22Rv1 (cell line): ENCODE measurements at regions not wholly inside any gene's neighbourhood (a gene's known extent, or its start where the extent isn't known, plus 50 kb on each side); places are given as distances from the start of the nearest gene placed in this dataset.

Experiments
- CTCF ChIP-seq: fragments of 450-650 bp; IDR thresholded peaks from 2 replicates; pipeline ENCODE4 v1.5.1; 2017; ENCODE audit warnings: mild to moderate bottlenecking
- ZFX ChIP-seq: fragments of 450-650 bp; IDR thresholded peaks from 2 replicates; pipeline ENCODE4 v1.6.1; 2017; ENCODE audit warnings: antibody characterized with exemption, borderline replicate concordance

GRCh38 chr12:66767536-66767935 lies 88.7 kb upstream of the GRIP1 start:
- TF ChIP-seq CTCF (no peak), ZFX (no peak)
